ENCODE measurements at regions not wholly inside any gene's neighbourhood (a gene's known extent, or its start where the extent isn't known, plus 50 kb on each side); places are given as distances from the start of the nearest gene placed in this dataset.

- TF ChIP-seq POLR2A (IDR thresholded peaks at IDR 0.05; ENCODE audit: low read length), result no peak
- no peak for TF ChIP-seq GATA1 (IDR thresholded peaks at IDR 0.05; ENCODE audit: low read depth, low read length)
Observed at GRCh38 chr10:128599030-128599429, 472.8 kb upstream of the MKI67 start.

All from erythroblast (primary cell).